ENCODE measurements at regions not wholly inside any gene's neighbourhood (a gene's known extent, or its start where the extent isn't known, plus 50 kb on each side); places are given as distances from the start of the nearest gene placed in this dataset.
"Not testable (repeated sequence)": the region's sequence is repeated elsewhere in the genome, so short reads cannot be mapped to it uniquely, and the experiment has no call there.

- no peak for DNase-seq
Observed at GRCh38 chr7:156022483-156023459, 210.5 kb upstream of the SHH start.

- no peak for DNase-seq
Observed at GRCh38 chr7:156021471-156021870, 209.2 kb upstream of the SHH start.

- no peak for DNase-seq
Observed at GRCh38 chr7:156020566-156020965, 208.3 kb upstream of the SHH start.

- DNase-seq, result no peak
Observed at GRCh38 chr7:156019776-156020565, 207.7 kb upstream of the SHH start.

- DNase-seq, result no peak
Observed at GRCh38 chr7:156019308-156019707, 207.0 kb upstream of the SHH start.

GRCh38 chr7:156017916-156018700, 205.8 kb upstream of the SHH start:
- DNase-seq, result no peak

- no peak for DNase-seq
Observed at GRCh38 chr7:156017431-156017830, 205.2 kb upstream of the SHH start.

- no peak for DNase-seq
Observed at GRCh38 chr7:156015237-156016020, 203.2 kb upstream of the SHH start.

- no peak for DNase-seq
Observed at GRCh38 chr7:156014808-156015207, 202.5 kb upstream of the SHH start.

- no peak for DNase-seq
Observed at GRCh38 chr7:156014201-156014600, 201.9 kb upstream of the SHH start.

GRCh38 chr7:156012412-156012811, 200.1 kb upstream of the SHH start:
- no peak for DNase-seq

GRCh38 chr7:156009569-156009968, 197.3 kb upstream of the SHH start:
- DNase-seq, result no peak

GRCh38 chr7:156006876-156007275, 194.6 kb upstream of the SHH start:
- not testable (repeated sequence) for DNase-seq

GRCh38 chr7:156006024-156006423, 193.8 kb upstream of the SHH start:
- DNase-seq, result no peak

GRCh38 chr7:156005202-156005691, 193.0 kb upstream of the SHH start:
- DNase-seq, result no peak

GRCh38 chr7:156004265-156005201, 192.3 kb upstream of the SHH start:
- DNase-seq, result no peak

- DNase-seq, result no peak
Observed at GRCh38 chr7:156003220-156004162, 191.2 kb upstream of the SHH start.

- DNase-seq, result no peak
Observed at GRCh38 chr7:156002362-156003066, 190.3 kb upstream of the SHH start.

Data from activated naive CD4-positive, alpha-beta T cell treated with anti-CD3 and anti-CD28 coated beads, Interleukin-2, amount 50 U/mL, for 16 hours (primary cell).